ENCODE measurements at regions not wholly inside any gene's neighbourhood (a gene's known extent, or its start where the extent isn't known, plus 50 kb on each side); places are given as distances from the start of the nearest gene placed in this dataset.

GRCh38 chr6:141370438-141370837 is 762.3 kb upstream of the GJE1 start:
- TF ChIP-seq CTCF (conservative IDR thresholded peaks at IDR 0.05) (no peak), EZH2 (IDR thresholded peaks at IDR 0.05; ENCODE audit: low read depth) (no peak)

All from PC-9 (cell line).